ENCODE measurements at regions not wholly inside any gene's neighbourhood (a gene's known extent, or its start where the extent isn't known, plus 50 kb on each side); places are given as distances from the start of the nearest gene placed in this dataset.

- TF ChIP-seq, protein P1, sequence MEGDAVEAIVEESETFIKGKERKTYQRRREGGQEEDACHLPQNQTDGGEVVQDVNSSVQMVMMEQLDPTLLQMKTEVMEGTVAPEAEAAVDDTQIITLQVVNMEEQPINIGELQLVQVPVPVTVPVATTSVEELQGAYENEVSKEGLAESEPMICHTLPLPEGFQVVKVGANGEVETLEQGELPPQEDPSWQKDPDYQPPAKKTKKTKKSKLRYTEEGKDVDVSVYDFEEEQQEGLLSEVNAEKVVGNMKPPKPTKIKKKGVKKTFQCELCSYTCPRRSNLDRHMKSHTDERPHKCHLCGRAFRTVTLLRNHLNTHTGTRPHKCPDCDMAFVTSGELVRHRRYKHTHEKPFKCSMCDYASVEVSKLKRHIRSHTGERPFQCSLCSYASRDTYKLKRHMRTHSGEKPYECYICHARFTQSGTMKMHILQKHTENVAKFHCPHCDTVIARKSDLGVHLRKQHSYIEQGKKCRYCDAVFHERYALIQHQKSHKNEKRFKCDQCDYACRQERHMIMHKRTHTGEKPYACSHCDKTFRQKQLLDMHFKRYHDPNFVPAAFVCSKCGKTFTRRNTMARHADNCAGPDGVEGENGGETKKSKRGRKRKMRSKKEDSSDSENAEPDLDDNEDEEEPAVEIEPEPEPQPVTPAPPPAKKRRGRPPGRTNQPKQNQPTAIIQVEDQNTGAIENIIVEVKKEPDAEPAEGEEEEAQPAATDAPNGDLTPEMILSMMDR (conservative IDR thresholded peaks at IDR 0.05), result no peak
- no peak overlapping the region for H3K27ac ChIP-seq
These were observed 438.6 kb upstream of the MPDZ start for GRCh38 chr9:13718086-13718485.

DNA sequence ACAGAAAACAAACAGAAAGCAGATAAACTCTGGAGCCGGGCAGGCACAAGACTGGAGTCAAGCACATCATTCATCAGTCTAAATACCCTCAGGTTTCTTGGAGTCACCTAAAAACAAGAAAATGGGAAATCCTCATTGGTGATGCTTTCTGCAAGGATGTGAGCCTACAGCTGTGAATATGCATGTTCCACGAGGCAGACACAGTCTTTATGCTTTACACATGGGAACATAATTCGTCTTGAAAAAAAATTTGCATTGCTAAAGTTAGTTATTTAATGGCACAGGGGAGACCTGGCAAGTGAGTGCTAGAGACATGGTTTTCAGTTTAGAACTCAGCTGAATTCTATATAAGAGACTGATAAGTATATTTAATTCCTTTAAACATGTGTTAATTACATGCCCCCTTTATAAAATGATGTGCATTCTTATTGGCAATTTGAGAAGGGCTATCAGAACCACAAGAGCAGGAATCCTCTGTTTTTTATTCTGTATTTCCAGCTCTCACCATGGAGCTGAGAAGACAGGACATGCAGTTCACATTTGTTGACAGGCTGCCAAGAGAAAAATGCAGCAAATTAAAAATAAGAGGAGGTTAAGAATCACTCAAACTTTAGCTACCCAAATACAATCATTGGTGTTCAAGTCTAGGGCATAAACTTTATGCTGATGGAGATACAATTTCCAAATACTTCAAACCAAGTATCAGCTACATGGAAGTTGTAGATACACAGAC lies 438.0 kb upstream of the MPDZ start:
- H3K27ac ChIP-seq, result no peak overlapping the region
- TF ChIP-seq, protein P1 (conservative IDR thresholded peaks at IDR 0.05), result no peak

- no peak overlapping the region for H3K27ac ChIP-seq
- TF ChIP-seq, protein P1 (conservative IDR thresholded peaks at IDR 0.05), result no peak
These were observed 437.3 kb upstream of the MPDZ start for GRCh38 chr9:13716601-13717321.

GRCh38 chr9:13716090-13716489 lies 436.6 kb upstream of the MPDZ start:
- TF ChIP-seq, protein P1 (conservative IDR thresholded peaks at IDR 0.05), result no peak
- no peak overlapping the region for H3K27ac ChIP-seq

DNA sequence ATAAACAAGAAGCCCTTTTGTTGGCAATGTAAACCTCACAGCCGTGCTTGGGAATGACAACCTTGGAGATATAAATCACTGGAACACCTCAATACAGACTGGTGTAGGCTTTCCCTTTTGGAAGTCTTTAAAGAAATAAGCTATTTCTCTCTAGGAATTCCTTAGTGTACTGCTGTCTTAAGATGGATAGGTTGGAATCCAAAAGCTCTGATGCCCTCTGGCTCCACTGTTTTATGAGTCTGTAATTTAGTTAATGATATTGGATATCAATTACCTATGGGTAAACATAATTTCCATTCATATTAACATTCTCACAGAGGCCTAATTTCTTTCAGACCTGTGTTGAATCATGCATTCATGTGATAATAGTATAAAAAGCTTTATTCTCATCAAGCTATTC lies 435.9 kb upstream of the MPDZ start:
- TF ChIP-seq, protein P1 (conservative IDR thresholded peaks at IDR 0.05), result no peak
- no peak overlapping the region for H3K27ac ChIP-seq

GRCh38 chr9:13707612-13708576 lies 428.4 kb upstream of the MPDZ start:
- TF ChIP-seq, protein P1 (conservative IDR thresholded peaks at IDR 0.05), result no peak
- no peak overlapping the region for H3K27ac ChIP-seq

GRCh38 chr9:13705918-13706317 lies 426.4 kb upstream of the MPDZ start:
- H3K27ac ChIP-seq, result no peak overlapping the region
- TF ChIP-seq, protein P1 (conservative IDR thresholded peaks at IDR 0.05), result no peak
